NCI-H524 (cell line): ENCODE measurements at regions not wholly inside any gene's neighbourhood (a gene's known extent, or its start where the extent isn't known, plus 50 kb on each side); places are given as distances from the start of the nearest gene placed in this dataset.

Experiments
- DNase-seq, 2 experiments: peaks; one replicate each; lab custom pipeline; 2025; lab: John Stamatoyannopoulos, UW

GRCh38 chr15:75134748-75135147 is 66.9 kb upstream of the C15orf39 start:
- DNase-seq = no peak

DNA sequence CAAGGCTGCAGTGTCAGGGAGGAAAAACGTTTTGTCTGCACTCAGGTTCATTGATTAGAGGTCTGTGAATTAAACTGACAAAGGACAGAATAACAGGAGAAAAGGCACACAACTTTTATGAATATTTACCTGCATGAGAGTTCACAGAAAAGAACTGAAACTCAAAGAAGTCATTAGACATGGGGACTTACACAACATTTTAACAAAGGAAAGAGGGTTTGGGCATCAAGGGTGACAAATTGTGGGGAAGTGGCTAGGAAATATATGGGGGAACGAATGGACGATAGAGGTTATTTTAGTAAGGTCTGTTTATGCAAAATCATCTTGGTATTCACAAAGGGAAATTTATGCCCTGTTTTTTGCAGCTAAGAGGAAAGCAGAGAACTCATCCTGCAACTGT is 65.6 kb upstream of the C15orf39 start:
- DNase-seq = no peak

GRCh38 chr15:75136758-75137157 is 64.9 kb upstream of the C15orf39 start:
- no peak for DNase-seq

- peak in 1 of 2 experiments; percentile 64 for DNase-seq
Observed at GRCh38 chr15:75138016-75138999, 63.4 kb upstream of the C15orf39 start.

GRCh38 chr15:75140080-75140879 is 61.4 kb upstream of the C15orf39 start:
- no peak for DNase-seq

DNA sequence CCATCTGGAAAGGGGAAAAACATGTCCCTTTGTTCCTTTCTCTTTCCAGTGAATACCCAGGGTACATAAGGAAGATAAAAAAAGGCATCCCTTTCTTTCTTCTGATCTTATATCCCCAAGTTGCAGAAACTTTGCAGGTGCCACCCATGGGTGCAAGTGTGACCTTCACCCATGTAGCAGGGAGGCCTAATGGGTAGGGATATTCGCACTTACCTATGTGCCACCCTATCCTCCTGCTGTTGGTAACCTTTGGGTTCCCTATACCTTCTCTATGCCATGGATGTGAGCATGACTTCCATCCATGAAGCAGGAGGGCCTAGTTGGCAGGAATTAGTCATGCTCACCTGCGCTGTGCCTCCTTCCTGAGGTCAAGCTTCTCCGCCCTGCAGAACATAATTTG is 59.2 kb upstream of the C15orf39 start:
- DNase-seq = no peak

DNA sequence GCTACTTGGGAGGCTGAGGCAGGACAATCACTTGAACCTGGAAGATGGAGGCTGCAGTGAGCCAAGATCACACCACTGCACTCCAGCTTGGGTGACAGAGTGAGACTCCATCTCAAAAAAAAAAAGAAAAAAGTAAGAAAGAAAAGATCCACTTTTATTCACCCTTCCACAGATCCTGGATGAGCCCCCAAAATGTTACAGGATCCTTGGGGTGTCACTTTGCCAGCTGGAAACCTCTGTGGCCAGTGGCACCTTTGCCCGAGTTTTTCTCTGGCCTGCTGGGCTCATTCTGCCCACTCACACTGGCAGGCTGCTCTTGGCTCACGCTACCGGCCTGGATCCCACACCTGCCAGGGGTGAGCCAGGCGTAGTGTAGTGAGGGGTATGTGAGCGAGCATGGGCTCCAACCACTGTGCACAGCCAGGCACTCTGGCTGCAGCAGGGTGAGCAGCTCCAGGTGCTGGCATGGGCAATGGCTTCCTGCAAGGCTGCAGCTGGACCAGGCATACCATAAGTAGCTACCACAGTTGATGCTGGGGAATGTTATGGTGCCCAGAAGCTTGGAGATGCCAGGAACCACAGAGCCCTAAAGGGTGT is 57.8 kb upstream of the C15orf39 start:
- no peak for DNase-seq

- no peak for DNase-seq
Observed at GRCh38 chr15:75145027-75145841, 56.4 kb upstream of the C15orf39 start.

GRCh38 chr15:75148280-75148679 is 53.4 kb upstream of the C15orf39 start:
- DNase-seq = no peak

DNA sequence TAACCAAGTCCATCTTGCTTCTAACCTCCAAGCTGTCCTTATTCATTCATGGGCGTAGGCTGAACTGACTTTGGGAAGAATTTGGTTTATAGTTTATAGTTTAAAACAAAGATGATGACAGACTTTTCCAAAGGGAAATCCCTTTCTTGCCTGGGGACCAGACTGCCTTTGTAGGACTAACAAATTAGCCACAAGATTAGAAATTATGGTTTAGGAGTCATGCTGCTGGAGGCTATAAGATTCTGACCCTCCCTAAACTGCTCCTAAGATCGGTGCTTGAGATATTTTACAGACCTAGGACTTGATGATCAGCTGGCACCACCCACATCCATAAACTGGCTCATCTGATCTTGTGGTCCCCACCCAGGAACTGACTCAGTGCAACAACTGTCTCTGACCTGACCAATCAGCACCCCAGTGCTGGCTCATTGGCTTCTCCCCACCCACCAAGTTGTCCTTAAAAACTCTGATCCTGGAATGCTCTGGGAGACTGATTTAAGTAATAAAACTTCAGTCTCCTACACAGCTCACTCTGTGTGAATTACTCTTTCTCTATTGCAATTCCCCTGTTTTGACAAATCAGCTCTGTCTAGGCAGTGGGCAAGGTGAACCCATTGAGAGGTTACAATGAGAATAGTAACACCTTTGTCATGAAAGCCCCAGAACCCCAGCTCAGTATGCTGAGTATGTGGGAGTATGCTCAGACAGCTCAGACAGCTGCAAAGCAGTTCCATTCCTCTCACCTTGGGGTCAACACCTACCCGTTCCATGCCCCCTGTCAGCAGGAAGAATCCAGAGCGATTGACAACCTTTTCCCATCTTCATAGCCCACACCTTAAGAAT is 51.6 kb upstream of the C15orf39 start:
- DNase-seq = no peak

DNA sequence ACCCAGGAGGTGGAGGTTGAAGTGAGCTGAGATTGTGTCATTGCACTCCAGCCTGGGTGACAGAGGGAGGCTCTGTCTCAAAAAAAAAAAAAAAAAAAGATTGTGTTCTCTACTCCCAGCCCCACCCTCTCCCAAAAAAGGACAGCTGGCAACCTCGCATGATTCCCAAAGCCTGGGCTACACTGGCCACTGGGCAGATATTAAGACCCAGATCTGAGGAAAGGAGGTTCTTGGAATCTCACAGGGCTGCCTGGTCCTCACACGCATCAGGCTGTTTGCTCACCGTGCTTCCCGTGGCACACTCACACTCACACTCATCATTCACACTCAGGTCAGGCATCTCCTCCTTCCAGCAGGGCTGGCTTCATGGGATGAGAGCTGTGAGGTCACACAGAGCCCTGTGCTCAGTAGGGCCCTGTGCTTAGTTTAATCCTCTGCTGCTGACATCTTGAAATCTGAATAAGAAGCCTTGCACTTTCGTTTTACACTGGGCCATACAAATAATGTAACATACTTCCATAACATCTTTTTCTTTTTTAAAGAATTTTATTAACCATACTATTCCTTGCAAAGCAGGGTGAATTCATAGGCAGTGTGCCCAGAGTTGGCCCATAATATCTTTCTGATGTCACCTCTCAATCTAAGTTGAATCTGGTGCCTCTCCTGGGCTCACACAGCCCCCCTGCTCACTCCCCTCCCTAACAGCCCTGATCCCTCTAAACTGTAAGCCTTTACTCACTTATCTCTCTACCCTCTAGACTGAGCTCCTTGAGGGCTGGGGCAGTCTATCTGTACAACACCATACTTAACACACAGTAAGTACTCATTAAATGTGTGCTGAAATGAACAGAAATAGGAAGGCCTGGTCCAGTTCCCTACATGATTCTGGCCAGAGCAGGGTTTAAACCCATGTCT is 50.2 kb upstream of the C15orf39 start:
- DNase-seq = peak in 1 of 2 experiments; percentile 41
